PC-9 (cell line): ENCODE measurements at regions not wholly inside any gene's neighbourhood (a gene's known extent, or its start where the extent isn't known, plus 50 kb on each side); places are given as distances from the start of the nearest gene placed in this dataset.

Experiments
- BruUV-seq: library from RNA; stranded (reverse); fragments of 400-500 nt; replicated peaks from 2 replicates; lab custom pipeline; 2021; lab: Mats Ljungman, UMichigan
- CTCF ChIA-PET: fragments of 300-600 bp; sonication (Branson Sonifier 250); formaldehyde crosslinking; loops from one replicate; lab custom pipeline; 2022; ENCODE audit warnings: antibody characterized with exemption; lab: Charles Lee
- POLR2A ChIA-PET: fragments of 300-600 bp; sonication (Branson Sonifier 250); formaldehyde crosslinking; loops from one replicate; lab custom pipeline; 2022; ENCODE audit warnings: antibody characterized with exemption; ENCODE audit not compliant: unreplicated experiment; lab: Charles Lee
- DNase-seq, 2 experiments: peaks; one replicate each; pipeline versions ENCODE4 v3.0.0 to v3.0.0-alpha.2; 2015 to 2022; ENCODE audit warnings: mixed read lengths in 1 of 2
- H2AFZ ChIP-seq: fragments of 200-600 bp; sonication (generic); 2 replicates; pipeline ENCODE4 v1.8.1; 2017; ENCODE audit warnings: antibody characterized with exemption
- H3F3A ChIP-seq: fragments of 200-600 bp; sonication (generic); 2 replicates; pipeline ENCODE4 v1.8.1; 2017; ENCODE audit warnings: antibody characterized with exemption, mild to moderate bottlenecking, low read depth; ENCODE audit not compliant: insufficient read depth
- H3K27ac ChIP-seq: fragments of 200-600 bp; sonication (generic); 2 replicates; pipeline ENCODE4 v1.6.1; 2016; ENCODE audit warnings: mixed run types
- H3K27me3 ChIP-seq: fragments of 200-600 bp; sonication (generic); 2 replicates; pipeline ENCODE4 v1.6.1; 2016; ENCODE audit warnings: low read depth, mixed run types; ENCODE audit not compliant: insufficient read depth
- H3K36me3 ChIP-seq: fragments of 200-600 bp; sonication (generic); 2 replicates; pipeline ENCODE4 v1.6.1; 2016; ENCODE audit warnings: low read depth, mixed run types
- H3K4me1 ChIP-seq: fragments of 200-600 bp; sonication (generic); replicated peaks from 2 replicates; pipeline ENCODE4 v1.6.1; 2016; ENCODE audit warnings: mixed run types; ENCODE audit not compliant: insufficient read depth
- H3K4me2 ChIP-seq: fragments of 200-600 bp; sonication (generic); 2 replicates; pipeline ENCODE4 v1.6.1; 2017; ENCODE audit warnings: mixed run types
- H3K4me3 ChIP-seq: fragments of 200-600 bp; sonication (generic); 2 replicates; pipeline ENCODE4 v1.6.1; 2016; ENCODE audit warnings: mixed run types
- H3K79me2 ChIP-seq: fragments of 200-600 bp; sonication (generic); 2 replicates; pipeline ENCODE4 v1.6.1; 2017; ENCODE audit warnings: low read depth, mixed run types
- H3K9me2 ChIP-seq: fragments of 200-600 bp; sonication (generic); 2 replicates; pipeline ENCODE4 v1.8.1; 2017; ENCODE audit warnings: mild to moderate bottlenecking; ENCODE audit not compliant: insufficient read depth
- H3K9me3 ChIP-seq: fragments of 200-600 bp; sonication (generic); 2 replicates; pipeline ENCODE4 v1.8.1; 2016; ENCODE audit warnings: low read depth; ENCODE audit not compliant: insufficient read depth
- H4K20me1 ChIP-seq: fragments of 200-600 bp; sonication (generic); 2 replicates; pipeline ENCODE4 v1.8.1; 2017; ENCODE audit not compliant: insufficient read depth
- CTCF ChIP-seq: fragments of 200-600 bp; sonication (generic); conservative IDR thresholded peaks from 2 replicates; pipeline ENCODE4 v1.6.1; 2017; ENCODE audit warnings: mixed run types, antibody characterized with exemption, mild to moderate bottlenecking, moderate library complexity
- EZH2 ChIP-seq: fragments of 200-600 bp; sonication (generic); IDR thresholded peaks from 2 replicates; pipeline ENCODE4 v1.8.0; 2017; ENCODE audit warnings: antibody characterized with exemption, low read depth
- intact Hi-C: fragments of 100-400 bp; cut with micrococcal nuclease; formaldehyde crosslinking; loops from one replicate; pipeline ENCODE4 v1.10.0; 2022; ENCODE audit not compliant: unreplicated experiment

GRCh38 chr22:27417421-27417814 is 384.1 kb downstream of the MN1 start:
- ChIA-PET POLR2A (no interaction called here), CTCF (interaction anchor here (0.6 kb wide), 1 partner anchor 13 kb away, joined by 18 read pairs; no protein-coding TSS in a partner anchor)
- Histone ChIP-seq H3K4me1 (no peaks in the 10 kb centered on the region), H3K4me2 (no peak overlapping the region), H4K20me1 (no peaks in the 10 kb centered on the region), H3K27me3 (no peaks in the 10 kb centered on the region), H3K4me3 (no peak overlapping the region), H3K9me2 (no peaks in the 10 kb centered on the region), H3K27ac (no peak overlapping the region), H2AFZ (no peak overlapping the region), H3K79me2 (no peaks in the 10 kb centered on the region), H3K36me3 (no peaks in the 10 kb centered on the region), H3K9me3 (no peaks in the 10 kb centered on the region), H3F3A (no peaks in the 10 kb centered on the region)
- intact Hi-C loops: no loop called here
- BruUV-seq: no TSS peak
- TF ChIP-seq CTCF: no peak
- no peak for TF ChIP-seq EZH2
- no peak for DNase-seq

DNA sequence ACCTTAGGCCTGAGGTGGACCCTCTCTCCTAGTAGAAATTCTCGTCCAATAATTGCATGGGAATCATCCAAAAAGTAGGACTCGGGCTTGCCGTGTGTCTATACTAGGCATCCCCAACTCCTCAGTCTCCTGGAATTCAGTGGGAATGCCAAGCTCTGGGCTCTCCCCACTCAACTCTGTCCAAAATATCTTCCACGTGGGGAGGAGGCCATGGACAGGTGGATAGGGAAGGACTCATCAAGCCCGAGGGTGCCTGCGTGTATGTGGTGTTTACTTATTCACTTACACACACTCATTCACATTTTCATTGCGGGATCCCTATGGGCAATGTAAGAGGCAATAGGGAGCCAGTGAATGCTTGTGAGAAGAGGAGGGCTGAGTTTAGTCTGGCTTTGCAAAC is 383.3 kb downstream of the MN1 start:
- no peaks in the 10 kb centered on the region for H4K20me1 ChIP-seq
- H3F3A ChIP-seq: no peaks in the 10 kb centered on the region
- H3K27ac ChIP-seq: no peak overlapping the region
- CTCF ChIA-PET: interaction anchor here (0.9 kb wide), 1 partner anchor 15 kb away, joined by 4 read pairs; no protein-coding TSS in a partner anchor
- no peaks in the 10 kb centered on the region for H3K9me3 ChIP-seq
- H3K4me2 ChIP-seq: no peak overlapping the region
- H3K36me3 ChIP-seq: no peaks in the 10 kb centered on the region
- POLR2A ChIA-PET: no interaction called here
- no peaks in the 10 kb centered on the region for H3K79me2 ChIP-seq
- DNase-seq: no peak
- no peaks in the 10 kb centered on the region for H3K9me2 ChIP-seq
- TF ChIP-seq CTCF: no peak
- no peak for TF ChIP-seq EZH2
- H2AFZ ChIP-seq: no peak overlapping the region
- no peaks in the 10 kb centered on the region for H3K4me1 ChIP-seq
- H3K4me3 ChIP-seq: no peak overlapping the region
- no peaks in the 10 kb centered on the region for H3K27me3 ChIP-seq
- intact Hi-C loops: no loop called here
- no TSS peak for BruUV-seq

- Histone ChIP-seq H3K4me3 (no peak overlapping the region), H3K4me1 (no peaks in the 10 kb centered on the region), H3K27me3 (no peaks in the 10 kb centered on the region), H3F3A (no peaks in the 10 kb centered on the region), H3K36me3 (no peaks in the 10 kb centered on the region), H3K4me2 (no peak overlapping the region), H3K79me2 (no peaks in the 10 kb centered on the region), H3K9me3 (no peaks in the 10 kb centered on the region), H4K20me1 (no peaks in the 10 kb centered on the region), H2AFZ (no peak overlapping the region), H3K9me2 (no peaks in the 10 kb centered on the region), H3K27ac (no peak overlapping the region)
- POLR2A ChIA-PET: no interaction called here
- TF ChIP-seq CTCF (no peak), EZH2 (no peak)
- no TSS peak for BruUV-seq
- no peak for DNase-seq
- CTCF ChIA-PET: no interaction called here
- intact Hi-C loops: no loop called here
Measured at GRCh38 chr22:27419473-27419872, 382.1 kb downstream of the MN1 start.
